HUDEP-2 (cell line): ENCODE measurements at regions not wholly inside any gene's neighbourhood (a gene's known extent, or its start where the extent isn't known, plus 50 kb on each side); places are given as distances from the start of the nearest gene placed in this dataset.
"Not testable (repeated sequence)": the region's sequence is repeated elsewhere in the genome, so short reads cannot be mapped to it uniquely, and the experiment has no call there.

ENCODE experiments used
- DNase-seq, 76 experiments: peaks; one replicate each; lab custom pipeline; 2025; ENCODE audit not compliant: unreplicated experiment in 76 of 76; lab: John Stamatoyannopoulos, UW

DNA sequence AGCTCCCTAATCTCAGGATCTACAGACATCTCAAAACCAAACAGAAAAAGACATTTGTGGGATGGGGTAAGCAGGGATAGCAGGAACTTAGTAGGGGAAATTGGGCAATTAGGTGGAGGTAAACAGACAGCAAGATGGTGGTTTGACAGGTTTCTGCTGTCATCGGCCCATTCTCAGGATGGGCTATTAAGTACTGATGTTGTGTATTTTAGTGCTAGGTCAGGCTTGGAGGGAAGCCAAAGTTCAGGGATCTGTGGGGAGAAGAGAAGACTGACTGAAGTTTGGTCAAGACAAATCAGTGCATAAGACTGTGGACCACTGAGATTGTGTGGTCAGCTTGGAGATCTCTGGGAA, 96.8 kb upstream of the THUMPD2 start:
- no peak for DNase-seq

DNA sequence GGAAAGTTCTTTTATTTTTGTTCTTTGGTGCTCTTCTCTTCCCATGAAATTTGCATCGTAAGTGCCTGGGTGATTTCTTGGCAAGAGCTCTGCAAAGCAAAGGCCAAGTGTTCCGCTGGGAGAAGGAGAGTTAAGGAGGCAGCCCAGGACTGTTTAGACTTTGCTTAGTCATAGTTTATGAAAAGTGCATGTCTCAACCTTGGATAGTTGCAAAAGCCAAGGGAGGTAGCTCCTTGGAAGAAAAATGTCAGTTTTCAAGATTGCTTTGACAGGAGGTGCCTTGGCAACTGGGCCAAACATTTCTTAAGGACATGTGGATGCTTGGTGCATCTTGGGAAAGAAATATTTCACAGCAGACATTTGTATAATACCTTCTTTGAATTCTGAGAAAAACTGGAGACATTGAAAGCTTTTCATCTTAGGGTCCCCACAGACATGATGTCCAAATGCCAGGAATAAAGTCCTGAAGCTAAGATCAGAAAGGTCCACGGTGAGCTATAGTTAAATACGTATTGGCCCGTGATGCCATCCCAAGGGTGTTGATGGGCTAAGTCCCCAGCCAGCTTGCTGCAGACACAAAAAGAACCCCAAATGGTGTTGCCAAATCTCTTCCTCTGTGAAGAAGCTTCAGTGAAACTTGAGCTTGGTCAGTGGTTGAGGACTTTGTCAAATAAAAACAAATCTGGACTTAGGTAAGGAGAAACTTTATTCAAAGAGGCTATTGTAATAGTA, 96.3 kb upstream of the THUMPD2 start:
- DNase-seq: no peak

DNA sequence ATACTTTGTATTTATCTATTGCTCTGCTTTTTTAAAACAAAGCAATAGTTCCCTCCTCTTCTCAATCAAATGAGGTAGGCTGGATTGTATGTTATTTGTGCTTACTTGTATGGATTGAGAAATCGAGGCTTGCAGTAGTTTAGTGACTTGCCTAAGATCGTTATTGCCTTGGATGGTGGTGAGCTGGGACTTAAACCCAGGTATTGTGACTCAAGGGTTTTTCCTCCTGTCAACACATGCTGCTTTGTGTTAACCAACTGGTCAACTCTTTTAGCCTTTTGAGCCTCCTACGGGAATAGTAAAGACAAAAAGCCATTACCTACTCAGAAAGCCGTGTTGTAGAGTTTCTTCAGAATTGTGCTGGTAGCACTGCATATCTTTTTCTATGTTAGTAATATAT, 95.2 kb upstream of the THUMPD2 start:
- no peak for DNase-seq

DNA sequence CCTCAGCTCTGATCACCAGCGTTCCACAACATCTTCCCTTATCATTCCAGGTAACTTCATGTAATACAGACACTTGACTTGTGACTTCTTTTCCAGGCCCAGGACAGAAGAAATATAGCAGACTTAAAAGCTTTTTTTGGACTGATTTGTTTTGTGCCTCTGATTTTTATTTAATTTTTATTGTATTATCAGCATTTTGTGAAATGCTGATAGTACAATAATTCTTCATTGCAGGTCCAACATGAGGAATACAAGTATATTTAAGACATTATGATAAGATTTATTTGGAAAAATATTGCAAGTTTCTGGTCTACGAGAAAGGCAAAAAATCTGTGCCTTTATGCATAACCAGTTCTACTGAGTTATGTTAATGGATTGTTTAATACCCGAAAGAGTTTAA, 94.5 kb upstream of the THUMPD2 start:
- no peak for DNase-seq

DNA sequence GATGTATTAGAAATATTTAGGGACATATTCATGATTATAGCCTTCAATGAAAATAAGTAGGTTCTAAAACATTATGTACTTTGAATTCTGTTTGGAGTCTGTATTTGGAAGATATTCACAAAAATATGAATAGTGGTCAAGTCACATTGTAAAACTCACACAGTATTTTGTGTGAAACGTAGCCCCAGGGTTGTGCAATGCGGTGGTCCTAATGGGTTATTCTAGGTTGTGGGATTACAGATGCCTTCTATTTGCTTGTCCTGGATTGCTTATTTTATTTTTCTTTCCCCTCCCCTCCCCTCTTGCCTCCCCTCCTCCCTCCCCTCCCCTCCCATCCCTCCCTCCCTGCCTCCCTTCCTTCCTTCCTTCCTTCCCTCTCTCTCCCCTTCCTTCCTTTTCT, 93.7 kb upstream of the THUMPD2 start:
- DNase-seq: no peak

DNA sequence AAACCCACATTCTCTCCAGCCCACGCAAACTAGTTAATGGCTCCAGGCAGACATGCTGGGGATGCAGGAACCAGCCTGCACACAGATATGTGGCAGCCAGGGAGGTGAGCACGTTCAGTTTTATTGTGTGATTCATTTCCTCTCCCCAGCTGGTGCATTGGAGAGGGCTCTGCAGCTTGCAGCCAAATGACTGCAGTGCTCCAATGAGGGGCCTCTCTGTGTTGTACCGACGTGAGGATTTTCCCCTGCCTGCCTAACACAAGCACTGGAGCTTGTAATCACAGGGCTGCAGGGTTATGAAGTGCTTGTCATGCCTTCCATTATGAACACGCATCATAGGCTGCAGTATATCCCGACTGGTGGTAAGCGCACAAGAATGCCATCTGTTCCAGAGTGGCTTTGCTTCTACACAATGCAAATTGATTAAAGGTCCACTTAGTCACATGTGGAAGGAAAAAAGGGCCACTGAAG, 92.3 kb upstream of the THUMPD2 start:
- no peak for DNase-seq

DNA sequence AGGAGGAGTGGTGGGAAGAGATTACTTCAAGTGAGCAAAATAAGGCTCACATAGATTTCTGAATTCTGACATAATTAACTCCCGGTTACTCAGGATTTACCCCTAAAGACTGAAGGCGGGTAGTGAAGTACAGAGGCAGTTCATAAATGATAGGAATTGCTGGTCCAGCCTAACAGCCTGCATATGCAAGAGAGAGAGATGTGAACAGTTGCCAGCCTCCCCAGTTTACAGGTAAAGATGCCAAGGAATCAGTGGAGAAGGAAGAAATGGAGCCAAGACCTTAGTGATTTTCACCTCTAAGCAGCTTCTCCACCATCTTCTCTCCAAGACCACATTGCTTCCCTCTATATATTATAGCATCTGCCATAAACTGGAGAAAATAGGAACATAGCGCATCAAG, 91.8 kb upstream of the THUMPD2 start:
- no peak for DNase-seq

DNA sequence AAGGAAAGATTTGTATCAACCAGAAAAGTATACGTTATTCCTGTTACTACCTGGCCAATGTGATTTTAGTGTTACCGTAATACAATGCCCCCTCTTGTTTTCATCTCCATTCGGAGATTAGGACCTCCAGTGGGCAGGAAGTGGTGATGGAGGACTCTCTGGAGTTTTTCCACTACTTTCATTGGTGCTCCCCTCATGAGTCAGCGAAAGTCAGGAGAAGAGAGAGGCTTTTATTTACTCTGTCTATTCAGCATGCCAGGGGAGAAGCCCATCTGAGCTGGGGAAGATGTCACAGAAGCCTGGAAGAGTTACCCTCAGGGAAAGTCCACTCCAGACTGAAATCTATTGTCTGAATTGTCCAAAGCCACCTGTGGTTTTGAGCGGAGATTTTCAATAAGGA, 88.2 kb upstream of the THUMPD2 start:
- no peak for DNase-seq

DNA sequence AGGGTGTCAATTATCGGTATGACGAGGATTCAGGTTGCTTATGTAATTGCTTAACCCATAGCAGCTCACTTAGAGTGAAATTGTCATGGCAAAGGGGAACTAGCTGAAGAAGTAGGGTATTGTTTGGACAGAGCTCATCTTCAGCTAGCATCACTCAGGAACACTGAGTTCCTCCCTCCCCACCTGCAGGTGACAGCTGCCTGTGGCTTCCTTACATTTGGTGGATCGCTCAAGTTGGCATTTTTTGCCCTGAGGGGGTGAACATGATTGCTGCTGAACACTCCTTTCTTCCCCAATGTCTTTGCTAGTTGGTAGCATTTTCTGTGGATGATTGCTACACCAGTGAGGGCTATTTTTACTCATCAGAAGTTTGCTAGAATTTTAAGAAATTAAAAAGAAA, 86.7 kb upstream of the THUMPD2 start:
- no peak for DNase-seq

DNA sequence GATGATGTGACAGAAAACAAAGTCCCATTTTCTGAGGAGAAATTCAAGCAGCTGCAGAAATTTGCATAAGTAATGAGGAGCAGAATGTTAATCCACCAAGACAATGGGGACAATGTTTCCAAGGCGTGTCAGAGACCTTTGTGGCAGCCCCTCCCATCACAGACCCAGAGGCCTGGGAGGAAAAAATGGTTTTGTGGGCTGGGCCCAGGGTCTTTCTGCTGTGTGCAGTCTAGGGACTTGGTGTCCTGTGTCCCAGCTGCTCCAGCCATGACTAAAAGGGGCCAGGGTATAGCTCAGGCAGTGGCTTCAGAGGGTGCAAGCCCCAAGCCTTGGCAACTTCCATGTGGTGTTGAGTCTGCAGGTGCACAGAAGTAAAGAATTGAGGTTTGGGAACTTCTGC, 84.6 kb upstream of the THUMPD2 start:
- DNase-seq: not testable (repeated sequence)

DNA sequence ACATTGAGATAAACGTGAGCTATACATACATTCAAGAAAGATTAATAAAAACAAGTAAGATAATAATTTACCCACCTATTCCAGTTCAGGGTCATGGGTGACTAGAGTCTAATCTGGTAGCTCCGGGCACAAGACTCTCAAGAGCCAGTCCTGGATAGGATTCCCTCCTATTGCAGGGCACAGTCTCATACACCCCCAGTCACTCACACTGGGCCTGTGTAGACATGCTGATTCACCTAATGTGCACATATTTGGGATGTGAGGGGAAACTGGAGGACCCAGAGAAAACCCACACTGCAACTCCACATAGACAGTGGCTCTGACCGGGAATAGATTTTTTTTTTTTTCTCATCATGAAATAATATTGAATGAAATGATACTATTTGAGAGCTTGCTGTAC, 81.5 kb upstream of the THUMPD2 start:
- no peak for DNase-seq

DNA sequence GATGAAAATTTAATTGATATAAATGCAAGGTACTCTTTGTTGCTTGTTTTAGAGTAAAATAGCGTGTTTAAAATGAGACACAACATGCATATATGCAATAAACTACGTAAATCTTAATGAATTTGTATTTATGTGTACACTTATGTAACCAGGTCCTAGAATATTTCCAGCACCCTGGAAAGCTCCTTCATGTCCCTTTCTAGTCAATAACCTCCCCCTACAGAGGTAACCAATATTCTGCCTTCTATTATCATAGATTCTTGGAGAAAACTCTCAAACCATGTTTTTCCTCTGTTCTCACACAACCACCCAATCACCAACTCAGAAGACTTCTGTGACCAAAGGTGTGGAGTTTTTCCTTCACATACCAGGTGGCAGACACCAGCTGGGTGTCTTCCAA, 79.6 kb upstream of the THUMPD2 start:
- no peak for DNase-seq

DNA sequence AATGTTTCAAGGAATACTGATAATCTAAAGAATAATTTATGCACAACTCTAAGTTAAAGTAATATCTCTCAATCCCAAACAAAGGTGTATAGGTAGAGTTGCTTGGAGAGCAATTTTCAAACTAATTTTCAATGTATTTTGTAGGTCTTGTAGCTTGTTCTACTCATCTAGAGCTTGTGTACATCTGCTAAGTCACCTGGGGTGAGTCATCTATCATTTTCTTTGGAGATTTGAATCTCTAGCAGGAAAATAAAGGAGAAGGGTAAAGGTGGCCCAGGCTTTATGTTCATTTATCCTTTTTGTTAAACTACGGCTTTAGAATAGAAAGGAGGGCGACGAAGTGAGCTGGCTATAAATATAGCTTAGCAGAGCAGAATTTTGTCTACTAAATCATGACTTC, 76.8 kb upstream of the THUMPD2 start:
- DNase-seq: no peak

DNA sequence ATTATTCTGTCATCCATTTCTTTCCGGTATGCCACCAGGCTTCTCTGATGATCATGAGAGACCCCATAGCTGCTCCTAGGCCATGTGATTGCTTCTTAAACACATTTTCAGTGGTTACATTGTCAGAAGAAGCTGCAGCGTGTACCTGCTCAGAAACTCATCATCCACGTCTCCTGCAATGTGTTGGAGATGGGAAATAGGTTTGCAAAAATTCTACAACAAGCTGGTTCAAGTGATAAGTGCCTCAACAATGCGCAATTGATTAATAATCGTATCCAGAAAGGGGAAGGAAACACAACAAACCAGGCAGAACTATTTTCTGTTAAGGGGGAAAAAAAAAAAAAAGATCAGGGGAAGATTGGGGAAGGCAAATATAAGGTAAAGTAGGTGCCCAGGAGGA, 75.7 kb upstream of the THUMPD2 start:
- no peak for DNase-seq

DNA sequence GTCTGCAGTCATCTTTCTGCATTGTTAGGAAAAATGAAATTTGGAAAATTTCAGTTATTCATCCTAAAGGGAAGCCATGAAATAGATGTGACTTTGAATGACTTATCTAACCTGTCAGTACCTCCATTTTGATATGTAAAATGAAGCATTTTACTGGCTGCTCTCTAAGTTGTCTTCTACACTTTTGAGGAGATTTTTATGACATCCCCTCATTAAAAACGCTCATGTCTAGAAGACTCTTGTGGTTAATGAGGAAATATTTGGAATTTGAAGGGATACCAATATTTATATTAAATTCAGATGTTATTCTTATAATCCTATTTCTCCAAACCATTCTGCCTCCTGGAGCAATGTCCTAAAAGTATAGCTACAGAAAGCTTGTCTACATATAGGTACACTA, 73.8 kb upstream of the THUMPD2 start:
- DNase-seq: no peak

DNA sequence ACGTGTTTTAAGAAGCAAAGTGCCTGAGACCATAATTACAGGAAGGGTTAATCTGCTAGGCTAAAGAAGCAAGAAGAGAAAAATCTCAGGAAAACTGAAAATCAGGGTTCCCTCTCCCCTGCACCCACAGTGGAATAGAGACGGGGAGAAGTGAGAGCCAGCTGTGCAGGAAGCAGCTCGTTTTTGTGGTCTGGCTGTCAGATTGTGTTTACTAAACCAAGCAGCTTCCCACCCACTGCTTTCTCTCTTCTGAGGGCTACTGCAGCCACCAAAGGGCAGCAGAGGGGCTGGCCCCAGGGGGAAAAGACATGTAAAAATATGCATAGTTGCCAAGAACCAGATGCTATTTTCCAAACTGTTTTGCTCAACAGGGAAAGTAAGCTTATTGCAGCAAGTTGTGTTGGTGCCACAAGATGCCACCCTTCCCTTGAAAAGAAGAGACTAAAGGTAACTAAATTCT, 72.6 kb upstream of the THUMPD2 start:
- no peak for DNase-seq

DNA sequence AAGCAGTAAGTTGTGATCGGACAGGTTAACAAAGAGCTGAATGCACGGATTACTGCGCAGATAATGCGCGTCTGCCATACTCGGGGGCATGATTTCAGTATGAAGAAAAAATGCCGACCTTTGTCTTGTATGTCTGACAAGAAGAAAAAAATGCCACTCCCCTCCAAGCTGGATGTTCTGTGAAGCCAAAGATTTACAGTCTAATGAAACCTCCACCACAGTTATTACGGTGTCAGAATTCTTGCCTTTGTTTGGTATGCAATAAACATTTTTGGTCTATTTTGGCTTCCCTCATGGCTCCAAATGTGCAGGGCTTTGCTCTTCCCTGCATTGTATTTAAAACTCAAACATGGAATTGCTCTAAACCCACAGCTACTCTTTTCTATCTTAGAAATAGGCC, 72.2 kb upstream of the THUMPD2 start:
- DNase-seq: no peak

DNA sequence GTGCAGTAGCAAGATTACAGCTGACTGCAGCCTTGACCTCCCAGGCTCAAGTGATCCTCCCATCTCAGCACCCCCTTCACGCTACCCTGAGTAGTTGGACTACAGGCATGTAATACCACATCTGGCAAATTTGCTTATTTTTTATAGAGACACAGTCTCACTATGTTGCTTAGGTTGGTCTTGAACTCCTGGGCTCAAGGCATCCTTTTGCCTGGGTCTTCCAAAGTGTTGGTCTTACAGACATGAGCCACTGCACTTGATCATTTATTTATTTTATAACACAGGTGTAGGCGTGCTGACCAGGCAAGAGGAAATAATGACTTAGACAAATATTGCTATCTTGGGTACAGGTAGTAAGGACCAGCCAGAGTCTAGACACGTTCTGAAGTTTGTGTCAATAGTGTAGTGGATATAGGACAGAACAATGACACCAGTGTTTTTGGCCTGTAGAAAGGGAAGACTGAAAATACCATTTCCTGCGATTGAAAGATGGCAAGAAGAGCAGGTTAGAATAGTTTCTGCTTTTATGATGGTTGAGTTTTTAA, 71.0 kb upstream of the THUMPD2 start:
- no peak for DNase-seq

DNA sequence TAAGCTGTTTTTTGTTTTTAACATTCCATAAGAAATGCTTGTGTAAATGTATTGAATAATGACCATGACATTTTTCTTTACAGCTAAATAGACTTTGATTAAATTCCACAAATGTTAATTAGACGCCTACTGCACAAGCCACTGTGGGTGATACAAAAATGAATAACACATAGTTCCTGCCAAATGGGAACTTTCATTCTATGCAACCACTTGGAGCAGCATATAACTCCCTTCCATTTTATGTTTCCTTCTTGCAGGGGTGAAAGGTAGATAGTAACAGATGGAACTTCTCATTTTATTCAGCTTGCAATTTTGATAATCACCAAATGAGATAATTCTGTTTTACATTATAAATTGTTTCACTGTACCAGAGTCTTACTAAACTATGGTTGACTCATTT, 70.0 kb upstream of the THUMPD2 start:
- DNase-seq: no peak

DNA sequence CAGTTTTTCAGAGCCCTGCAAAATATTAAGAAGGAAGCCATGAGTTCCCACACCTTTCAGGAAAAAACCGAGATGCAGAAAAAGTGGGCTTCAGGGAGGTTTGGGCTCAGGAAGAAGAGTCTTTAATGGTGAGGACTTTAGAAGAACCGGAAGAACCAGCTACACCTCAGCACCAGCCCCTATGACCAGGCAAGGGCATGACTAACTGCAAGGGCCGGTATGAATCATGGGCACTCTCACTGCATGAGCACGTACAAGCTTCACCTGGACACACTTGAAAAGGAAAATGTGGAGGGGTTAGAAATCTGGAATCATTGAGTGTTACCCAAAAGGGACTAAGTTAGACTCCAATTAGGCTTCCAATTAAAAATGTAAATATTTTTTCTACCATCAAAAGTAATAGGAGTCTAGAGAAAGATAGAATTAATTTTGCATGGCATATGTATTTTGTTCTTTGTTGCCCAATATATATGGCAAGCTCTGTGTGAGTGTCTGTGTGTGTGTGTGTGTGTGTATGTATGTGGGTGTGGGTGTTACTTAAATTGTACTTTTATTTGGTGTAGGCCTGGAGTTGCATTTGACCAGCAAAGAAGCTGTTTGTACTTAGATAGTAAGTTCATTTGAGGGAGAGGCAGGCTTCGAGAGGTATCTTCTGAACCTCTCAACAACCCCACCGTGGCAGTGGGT, 66.5 kb upstream of the THUMPD2 start:
- DNase-seq: no peak

DNA sequence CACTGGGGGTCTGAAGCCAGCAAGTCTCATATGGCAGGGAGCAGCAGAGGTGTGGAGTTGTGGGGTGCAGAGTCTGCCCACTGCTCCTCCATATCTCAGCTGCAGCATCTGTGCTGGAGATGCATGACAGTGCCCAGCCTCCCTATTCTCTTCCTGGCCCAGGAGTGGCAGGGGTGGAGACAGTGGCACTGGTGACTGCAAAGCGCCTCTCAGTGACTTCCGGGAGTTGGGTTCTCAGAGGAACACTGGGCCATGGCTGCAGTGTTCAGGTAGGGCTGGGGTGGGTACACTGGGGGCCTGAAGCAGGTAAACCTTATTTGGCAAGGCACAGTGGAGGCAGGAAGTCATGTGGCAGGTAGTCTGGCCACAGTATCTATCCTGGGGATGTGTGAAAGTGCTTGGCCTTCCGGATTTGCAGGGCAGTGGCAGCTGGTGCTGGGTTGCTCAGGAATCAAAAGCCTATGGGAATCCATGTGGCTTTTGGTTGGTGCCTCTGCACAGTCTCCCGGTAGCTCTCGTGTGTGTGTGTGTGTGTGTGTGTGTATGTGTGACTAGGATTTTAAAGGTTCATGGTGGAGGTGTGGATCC, 60.3 kb upstream of the THUMPD2 start:
- DNase-seq: no peak

DNA sequence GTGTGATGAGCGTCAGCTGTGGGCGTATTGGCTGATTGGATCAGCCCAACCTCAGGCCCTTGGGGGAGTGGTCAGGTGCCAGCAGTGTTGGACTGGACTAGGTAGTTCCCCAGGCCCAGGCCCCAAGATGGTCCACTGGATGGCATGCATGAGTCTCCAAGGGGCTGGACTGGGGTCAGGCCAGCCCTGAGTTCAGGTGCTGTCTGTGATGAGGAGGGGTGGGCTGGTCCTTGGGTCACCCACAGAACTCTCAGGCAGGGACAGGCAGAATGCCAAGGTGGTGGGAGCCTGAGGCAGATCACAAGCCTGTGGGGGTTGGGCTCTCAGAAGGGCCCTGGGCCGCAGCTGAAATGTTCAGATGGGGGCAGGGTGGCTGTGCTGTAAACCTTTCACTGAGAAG, 59.5 kb upstream of the THUMPD2 start:
- DNase-seq: no peak
